ENCODE measurements at regions not wholly inside any gene's neighbourhood (a gene's known extent, or its start where the extent isn't known, plus 50 kb on each side); places are given as distances from the start of the nearest gene placed in this dataset.

DNA sequence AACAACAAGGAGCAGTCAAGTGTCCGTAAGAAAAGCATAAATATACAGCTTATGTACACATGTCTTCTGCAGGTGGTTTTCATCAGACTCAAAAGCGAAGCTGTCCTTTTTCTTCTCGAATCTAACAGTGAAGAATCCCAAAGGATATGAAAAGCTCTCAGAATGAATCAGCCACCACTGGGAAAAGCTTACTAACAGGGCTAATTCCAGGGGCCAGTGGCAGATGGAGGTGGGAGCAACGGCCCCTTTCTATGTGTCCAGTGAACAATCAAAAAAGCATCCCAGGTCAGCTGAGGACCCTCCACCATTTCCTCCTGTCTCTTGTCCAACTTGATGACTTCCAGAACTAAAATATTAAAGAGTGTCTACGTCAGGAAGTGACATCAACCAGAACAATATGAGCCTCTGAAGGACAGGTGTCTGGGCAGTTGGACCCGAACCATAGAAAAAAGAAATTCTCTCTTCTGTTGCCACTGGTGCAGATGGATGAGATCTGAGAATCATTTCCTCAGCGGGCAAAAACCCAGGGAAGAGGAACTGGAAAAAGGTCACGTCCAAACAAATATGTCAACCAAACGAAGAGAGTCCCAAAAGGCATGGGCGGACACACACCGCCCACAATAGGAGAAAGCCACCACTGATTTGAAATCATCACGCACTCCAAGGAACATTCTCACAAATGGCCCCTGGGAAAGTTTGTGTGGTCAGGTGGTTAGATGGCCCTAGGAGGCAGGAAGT is 70.4 kb upstream of the TIAM1 start (continued):
- TF ChIP-seq, protein P1, sequence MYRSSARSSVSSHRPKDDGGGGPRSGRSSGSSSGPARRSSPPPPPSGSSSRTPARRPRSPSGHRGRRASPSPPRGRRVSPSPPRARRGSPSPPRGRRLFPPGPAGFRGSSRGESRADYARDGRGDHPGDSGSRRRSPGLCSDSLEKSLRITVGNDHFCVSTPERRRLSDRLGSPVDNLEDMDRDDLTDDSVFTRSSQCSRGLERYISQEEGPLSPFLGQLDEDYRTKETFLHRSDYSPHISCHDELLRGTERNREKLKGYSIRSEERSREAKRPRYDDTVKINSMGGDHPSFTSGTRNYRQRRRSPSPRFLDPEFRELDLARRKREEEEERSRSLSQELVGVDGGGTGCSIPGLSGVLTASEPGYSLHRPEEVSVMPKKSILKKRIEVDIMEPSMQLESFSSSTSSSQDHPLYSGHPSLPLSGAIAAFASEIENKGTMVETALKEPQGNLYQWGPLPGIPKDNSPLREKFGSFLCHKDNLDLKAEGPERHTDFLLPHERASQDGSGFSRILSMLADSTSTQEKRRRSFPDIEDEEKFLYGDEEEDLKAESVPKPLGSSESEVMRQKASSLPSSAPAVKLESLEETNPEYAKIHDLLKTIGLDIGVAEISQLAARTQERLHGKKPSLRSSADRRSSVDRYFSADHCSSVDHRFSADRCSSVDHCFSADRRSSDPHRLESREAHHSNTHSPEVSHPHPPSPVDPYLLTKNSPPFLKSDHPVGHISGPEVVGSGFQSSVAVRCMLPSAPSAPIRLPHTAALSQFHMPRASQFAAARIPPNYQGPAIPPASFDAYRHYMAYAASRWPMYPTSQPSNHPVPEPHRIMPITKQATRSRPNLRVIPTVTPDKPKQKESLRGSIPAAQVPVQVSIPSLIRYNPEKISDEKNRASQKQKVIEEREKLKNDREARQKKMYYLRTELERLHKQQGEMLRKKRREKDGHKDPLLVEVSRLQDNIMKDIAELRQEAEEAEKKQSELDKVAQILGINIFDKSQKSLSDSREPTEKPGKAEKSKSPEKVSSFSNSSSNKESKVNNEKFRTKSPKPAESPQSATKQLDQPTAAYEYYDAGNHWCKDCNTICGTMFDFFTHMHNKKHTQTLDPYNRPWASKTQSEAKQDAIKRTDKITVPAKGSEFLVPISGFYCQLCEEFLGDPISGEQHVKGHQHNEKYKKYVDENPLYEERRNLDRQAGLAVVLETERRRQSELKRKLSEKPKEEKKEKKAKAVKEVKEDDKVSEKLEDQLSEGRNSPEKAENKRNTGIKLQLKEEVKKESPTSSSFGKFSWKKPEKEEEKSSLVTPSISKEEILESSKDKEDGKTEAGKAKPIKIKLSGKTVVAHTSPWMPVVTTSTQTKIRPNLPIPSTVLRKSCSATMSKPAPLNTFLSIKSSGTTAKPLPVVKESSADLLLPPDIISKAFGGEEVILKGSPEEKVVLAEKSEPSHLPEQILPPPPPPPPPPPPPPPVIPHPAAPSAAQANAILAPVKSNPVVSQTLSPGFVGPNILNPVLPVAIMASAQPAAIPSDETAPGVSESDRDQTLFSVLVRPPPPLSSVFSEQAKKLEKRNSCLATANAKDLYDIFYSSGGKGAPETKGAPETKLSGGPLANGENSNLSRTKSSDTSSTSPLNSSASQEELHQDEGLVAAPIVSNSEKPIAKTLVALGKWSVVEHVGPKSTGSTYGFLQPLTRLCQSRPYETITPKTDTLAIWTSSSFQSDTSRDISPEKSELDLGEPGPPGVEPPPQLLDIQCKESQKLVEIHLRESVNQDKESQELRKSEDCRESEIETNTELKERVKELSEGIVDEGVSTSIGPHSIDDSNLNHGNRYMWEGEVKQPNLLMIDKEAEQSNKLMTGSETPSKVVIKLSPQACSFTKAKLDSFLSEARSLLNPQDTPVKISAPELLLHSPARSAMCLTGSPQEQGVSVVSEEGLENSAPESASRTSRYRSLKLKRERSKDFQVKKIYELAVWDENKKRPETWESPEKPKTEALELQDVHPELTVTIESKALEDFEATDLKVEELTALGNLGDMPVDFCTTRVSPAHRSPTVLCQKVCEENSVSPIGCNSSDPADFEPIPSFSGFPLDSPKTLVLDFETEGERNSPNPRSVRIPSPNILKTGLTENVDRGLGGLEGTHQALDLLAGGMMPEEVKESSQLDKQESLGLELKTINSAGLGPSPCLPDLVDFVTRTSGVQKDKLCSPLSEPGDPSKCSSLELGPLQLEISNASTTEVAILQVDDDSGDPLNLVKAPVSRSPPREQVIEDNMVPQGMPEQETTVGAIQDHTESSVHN (IDR thresholded peaks at IDR 0.05; ENCODE audit: borderline replicate concordance in 1 of 2, low read depth in 1 of 2), result no peak
- no peak for TF ChIP-seq DIDO1 (tag; IDR thresholded peaks at IDR 0.05; ENCODE audit: low read depth)
- TF ChIP-seq, protein P2, sequence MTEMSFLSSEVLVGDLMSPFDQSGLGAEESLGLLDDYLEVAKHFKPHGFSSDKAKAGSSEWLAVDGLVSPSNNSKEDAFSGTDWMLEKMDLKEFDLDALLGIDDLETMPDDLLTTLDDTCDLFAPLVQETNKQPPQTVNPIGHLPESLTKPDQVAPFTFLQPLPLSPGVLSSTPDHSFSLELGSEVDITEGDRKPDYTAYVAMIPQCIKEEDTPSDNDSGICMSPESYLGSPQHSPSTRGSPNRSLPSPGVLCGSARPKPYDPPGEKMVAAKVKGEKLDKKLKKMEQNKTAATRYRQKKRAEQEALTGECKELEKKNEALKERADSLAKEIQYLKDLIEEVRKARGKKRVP (CRISPR knock-in tag; IDR thresholded peaks at IDR 0.05), result no peak
- TF ChIP-seq MYBL2 (IDR thresholded peaks at IDR 0.05; ENCODE audit: low read depth), result no peak
- TF ChIP-seq MYBL2 (CRISPR knock-in tag; IDR thresholded peaks at IDR 0.05; ENCODE audit: borderline replicate concordance), result no peak
- TF ChIP-seq ZBTB8A (IDR thresholded peaks at IDR 0.05; ENCODE audit: partially characterized antibody), result no peak
- no peak for TF ChIP-seq CHD2 (IDR thresholded peaks at IDR 0.05; ENCODE audit: low read depth, low read length)
- TF ChIP-seq, protein P3, sequence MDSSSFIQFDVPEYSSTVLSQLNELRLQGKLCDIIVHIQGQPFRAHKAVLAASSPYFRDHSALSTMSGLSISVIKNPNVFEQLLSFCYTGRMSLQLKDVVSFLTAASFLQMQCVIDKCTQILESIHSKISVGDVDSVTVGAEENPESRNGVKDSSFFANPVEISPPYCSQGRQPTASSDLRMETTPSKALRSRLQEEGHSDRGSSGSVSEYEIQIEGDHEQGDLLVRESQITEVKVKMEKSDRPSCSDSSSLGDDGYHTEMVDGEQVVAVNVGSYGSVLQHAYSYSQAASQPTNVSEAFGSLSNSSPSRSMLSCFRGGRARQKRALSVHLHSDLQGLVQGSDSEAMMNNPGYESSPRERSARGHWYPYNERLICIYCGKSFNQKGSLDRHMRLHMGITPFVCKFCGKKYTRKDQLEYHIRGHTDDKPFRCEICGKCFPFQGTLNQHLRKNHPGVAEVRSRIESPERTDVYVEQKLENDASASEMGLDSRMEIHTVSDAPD (CRISPR knock-in tag; IDR thresholded peaks at IDR 0.05), result no peak
- no peak for TF ChIP-seq SMAD4 (CRISPR knock-in tag; conservative IDR thresholded peaks at IDR 0.05)
